ENCODE measurements at regions not wholly inside any gene's neighbourhood (a gene's known extent, or its start where the extent isn't known, plus 50 kb on each side); places are given as distances from the start of the nearest gene placed in this dataset.
"Not testable (repeated sequence)": the region's sequence is repeated elsewhere in the genome, so short reads cannot be mapped to it uniquely, and the experiment has no call there.

DNA sequence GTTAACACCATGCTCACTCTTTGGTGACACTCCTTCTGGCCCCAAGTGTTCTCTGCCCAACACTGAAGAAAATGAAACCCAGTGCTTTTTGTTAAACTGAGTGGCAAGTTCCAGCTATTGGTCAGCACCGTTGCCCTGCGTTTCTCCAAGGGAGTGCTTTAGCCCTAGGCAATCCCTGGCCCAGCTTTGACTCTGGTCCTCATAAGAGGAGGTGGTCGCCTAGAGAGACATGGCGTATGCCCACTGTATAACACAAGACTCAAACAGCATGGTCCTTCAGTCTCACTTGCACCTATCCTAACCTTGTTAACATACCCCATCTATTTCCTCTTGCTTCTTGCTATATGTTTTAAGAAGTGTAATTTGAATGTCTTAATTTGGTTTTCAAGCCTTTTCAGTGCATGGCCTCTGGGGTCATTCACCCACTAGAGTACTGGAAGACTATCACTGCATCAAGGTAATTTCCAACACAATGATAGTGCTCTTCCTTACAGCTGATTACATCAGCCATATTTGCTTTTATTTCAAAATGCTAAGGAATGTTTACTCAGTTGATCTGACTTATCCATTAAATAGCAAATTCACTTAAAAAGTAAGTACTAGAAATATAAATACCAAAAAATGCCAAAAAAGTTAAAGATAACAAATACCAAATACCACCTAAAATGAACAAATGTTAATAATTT is 190.5 kb upstream of the SOX21 start:
- DNase-seq (ENCODE audit: low read depth): no peak

GRCh38 chr13:94901070-94901469 is 188.7 kb upstream of the SOX21 start:
- DNase-seq (ENCODE audit: low read depth): no peak

DNA sequence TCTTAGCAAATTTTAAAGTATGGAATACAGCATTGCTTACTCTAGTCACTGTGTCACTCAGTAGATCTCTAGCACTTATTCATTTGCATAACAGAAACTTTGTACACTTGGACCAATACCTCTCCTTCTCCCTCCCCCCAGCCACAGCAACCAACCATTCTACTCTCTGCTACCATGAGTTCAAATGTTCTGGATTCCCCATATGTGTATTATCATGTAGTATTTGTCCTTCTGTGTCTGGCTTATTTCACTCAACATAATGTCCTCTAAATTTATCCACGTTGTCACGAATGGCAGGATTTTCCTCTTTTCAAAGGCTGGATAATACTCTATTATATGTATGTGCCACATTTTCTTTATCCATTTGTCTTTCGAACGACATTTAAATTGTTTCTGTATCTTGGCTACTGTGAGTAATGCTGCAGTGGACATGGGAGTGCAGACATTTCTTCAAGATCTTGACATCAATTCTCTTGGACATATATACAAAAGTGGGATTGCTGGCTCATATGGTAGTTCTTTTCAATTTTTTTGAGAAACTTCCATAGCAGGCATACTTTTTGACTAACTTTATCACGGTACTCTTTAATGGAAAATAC is 184.5 kb upstream of the SOX21 start:
- no peak for DNase-seq (ENCODE audit: low read depth)

GRCh38 chr13:94896238-94896637 is 183.9 kb upstream of the SOX21 start:
- no peak for DNase-seq (ENCODE audit: low read depth)

GRCh38 chr13:94886191-94886590 is 173.8 kb upstream of the SOX21 start:
- DNase-seq (ENCODE audit: low read depth): peak; percentile 55

DNA sequence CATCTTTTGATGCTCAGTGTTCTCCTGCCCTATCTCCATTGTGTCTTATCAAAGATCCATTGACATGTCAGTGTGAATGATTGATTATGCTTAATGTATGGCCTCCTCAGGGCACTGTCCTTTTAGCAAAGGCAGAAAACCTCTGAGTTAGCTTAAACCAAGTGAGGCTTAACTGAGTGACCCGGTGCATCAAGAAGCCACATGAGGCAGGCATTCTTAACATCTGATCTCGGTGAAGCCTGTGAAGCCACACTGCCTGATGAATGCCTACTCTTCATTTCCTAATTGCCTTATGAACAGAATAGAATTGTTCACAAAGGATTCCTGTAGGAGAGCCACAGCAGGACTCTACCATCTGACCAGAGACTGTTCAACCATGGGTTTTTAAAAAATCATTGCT is 168.1 kb upstream of the SOX21 start:
- DNase-seq (ENCODE audit: low read depth): no peak

GRCh38 chr13:94878602-94879165 is 166.3 kb upstream of the SOX21 start:
- DNase-seq (ENCODE audit: low read depth): no peak

- no peak for DNase-seq (ENCODE audit: low read depth)
Observed at GRCh38 chr13:94864474-94864873, 152.1 kb upstream of the SOX21 start.

- DNase-seq (ENCODE audit: low read depth): peak; percentile 21
Observed at GRCh38 chr13:94860981-94861407, 148.6 kb upstream of the SOX21 start.

- DNase-seq (ENCODE audit: low read depth): no peak
Observed at GRCh38 chr13:94859811-94860210, 147.5 kb upstream of the SOX21 start.

GRCh38 chr13:94859278-94859691 is 146.9 kb upstream of the SOX21 start:
- DNase-seq (ENCODE audit: low read depth): peak; percentile 5

DNA sequence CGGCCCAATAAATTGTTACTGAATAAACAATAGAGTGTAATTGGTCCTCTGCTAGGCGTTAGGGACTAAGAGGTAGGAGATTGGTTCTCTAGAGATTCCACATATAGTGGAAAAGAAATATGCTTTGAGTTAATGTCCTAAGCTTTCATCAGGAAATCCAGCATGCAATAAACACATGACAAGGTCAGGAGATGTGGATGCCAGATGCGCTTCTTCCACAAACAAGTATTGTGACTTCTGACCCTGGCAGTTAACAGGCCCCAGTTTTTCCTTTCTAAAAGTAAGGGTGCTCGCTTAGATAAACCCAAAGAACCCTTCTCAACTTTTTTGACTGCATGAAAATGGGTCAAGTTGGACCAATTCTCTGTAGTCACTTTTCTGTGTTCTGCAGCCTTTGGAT is 146.5 kb upstream of the SOX21 start:
- no peak for DNase-seq (ENCODE audit: low read depth)

- no peak for DNase-seq (ENCODE audit: low read depth)
Observed at GRCh38 chr13:94854688-94855087, 142.3 kb upstream of the SOX21 start.

DNA sequence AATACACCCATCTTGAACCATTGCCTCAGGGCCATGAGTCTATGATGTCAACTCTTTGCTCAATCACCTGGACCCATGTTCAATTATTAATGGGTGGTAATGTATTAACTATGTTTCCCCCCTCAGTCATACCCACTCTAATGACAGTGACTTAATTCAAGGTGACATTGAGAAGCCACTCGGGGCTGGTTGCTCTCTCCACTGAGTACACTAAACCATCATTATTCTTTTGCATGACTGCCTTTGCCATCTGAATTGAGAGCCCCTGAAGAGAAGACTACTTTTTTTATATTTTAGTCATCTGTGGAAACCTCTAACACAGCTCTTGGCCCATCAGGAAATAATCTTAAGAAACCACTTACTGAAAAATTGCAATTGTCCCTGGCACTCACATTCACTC is 139.2 kb upstream of the SOX21 start:
- DNase-seq (ENCODE audit: low read depth): no peak

DNA sequence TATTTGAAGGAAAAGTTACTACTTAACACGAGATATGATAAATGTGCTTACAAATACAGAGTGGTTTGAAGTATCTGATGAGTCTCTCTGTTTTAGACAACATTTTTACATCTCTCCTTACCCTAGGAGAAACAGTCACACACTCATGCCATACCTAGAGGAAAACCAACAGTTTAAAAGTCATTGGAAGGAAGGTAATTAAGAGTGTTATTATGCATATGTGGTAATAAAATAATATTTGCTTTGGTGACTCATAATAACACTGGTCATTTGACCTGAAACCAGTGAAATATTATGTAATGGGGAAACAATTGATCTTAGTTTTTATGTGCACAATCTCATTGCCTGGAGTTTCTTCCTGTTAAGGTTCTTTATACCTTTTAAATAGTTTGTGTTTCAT is 136.9 kb upstream of the SOX21 start:
- DNase-seq (ENCODE audit: low read depth): no peak

DNA sequence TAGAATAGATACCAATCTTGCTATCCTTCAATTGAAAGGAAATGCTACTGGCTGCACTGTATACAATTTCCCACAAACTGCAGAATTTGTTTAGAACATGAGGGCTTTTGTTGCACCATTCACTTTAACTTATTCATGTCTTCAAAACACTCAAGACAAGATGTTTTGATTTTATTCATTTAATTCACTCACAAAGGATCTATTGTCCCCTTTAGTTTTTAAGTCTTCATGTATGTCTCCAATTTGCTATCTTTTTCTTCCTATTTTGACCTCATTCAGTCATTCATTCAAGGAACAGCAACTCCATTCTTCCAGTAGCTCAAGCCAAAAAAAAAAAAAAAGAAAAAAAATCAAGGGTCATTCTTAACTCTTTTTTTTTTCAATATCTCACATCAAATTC is 130.6 kb upstream of the SOX21 start:
- DNase-seq (ENCODE audit: low read depth): no peak

- DNase-seq (ENCODE audit: low read depth): not testable (repeated sequence)
Observed at GRCh38 chr13:94837056-94837455, 124.7 kb upstream of the SOX21 start.

GRCh38 chr13:94829837-94830365 is 117.6 kb upstream of the SOX21 start:
- DNase-seq (ENCODE audit: low read depth): no peak

GRCh38 chr13:94829185-94829836 is 117.0 kb upstream of the SOX21 start:
- DNase-seq (ENCODE audit: low read depth): no peak

GRCh38 chr13:94827566-94827965 is 115.2 kb upstream of the SOX21 start:
- no peak for DNase-seq (ENCODE audit: low read depth)

- peak; percentile 21 for DNase-seq (ENCODE audit: low read depth)
Observed at GRCh38 chr13:94825507-94825906, 113.2 kb upstream of the SOX21 start.

- no peak for DNase-seq (ENCODE audit: low read depth)
Observed at GRCh38 chr13:94824601-94825000, 112.3 kb upstream of the SOX21 start.

GRCh38 chr13:94822356-94822755 is 110.0 kb upstream of the SOX21 start:
- no peak for DNase-seq (ENCODE audit: low read depth)

All from iris pigment epithelial cell (primary cell).